NB4 (cell line): ENCODE measurements at regions not wholly inside any gene's neighbourhood (a gene's known extent, or its start where the extent isn't known, plus 50 kb on each side); places are given as distances from the start of the nearest gene placed in this dataset.

Source experiments
- CTCF ChIP-seq: IDR thresholded peaks from one replicate; pipeline ENCODE4 v1.5.1; 2012; ENCODE audit warnings: low read depth, low read length
- MAX ChIP-seq: IDR thresholded peaks from 2 replicates; pipeline ENCODE4 v1.6.1; 2011; ENCODE audit warnings: low read depth, low read length
- MYC ChIP-seq: IDR thresholded peaks from 2 replicates; pipeline ENCODE4 v1.6.1; 2011; ENCODE audit warnings: low read depth, low read length
- POLR2A ChIP-seq: IDR thresholded peaks from 2 replicates; pipeline ENCODE4 v1.6.1; 2011; ENCODE audit warnings: mild to moderate bottlenecking; ENCODE audit not compliant: insufficient read length; ENCODE audit errors: extremely low read depth

- no peak for TF ChIP-seq CTCF
- TF ChIP-seq MYC, result no peak
- no peak for TF ChIP-seq MAX
- no peak for TF ChIP-seq POLR2A
Measured at GRCh38 chr9:95753762-95754465, 121.6 kb upstream of the ERCC6L2 start.
